HG03558 (cell line): ENCODE measurements at regions not wholly inside any gene's neighbourhood (a gene's known extent, or its start where the extent isn't known, plus 50 kb on each side); places are given as distances from the start of the nearest gene placed in this dataset.

Experiments used
- ATAC-seq: cut with Tn5 transposase; IDR thresholded peaks from one replicate; pipeline ENCODE4 v1.9.1; 2021; ENCODE audit warnings: moderate number of reproducible peaks; ENCODE audit not compliant: unreplicated experiment; ENCODE audit errors: extremely low read depth

- ATAC-seq = no peak
Measured at GRCh38 chr1:239999170-239999569, 92.5 kb upstream of the FMN2 start.

DNA sequence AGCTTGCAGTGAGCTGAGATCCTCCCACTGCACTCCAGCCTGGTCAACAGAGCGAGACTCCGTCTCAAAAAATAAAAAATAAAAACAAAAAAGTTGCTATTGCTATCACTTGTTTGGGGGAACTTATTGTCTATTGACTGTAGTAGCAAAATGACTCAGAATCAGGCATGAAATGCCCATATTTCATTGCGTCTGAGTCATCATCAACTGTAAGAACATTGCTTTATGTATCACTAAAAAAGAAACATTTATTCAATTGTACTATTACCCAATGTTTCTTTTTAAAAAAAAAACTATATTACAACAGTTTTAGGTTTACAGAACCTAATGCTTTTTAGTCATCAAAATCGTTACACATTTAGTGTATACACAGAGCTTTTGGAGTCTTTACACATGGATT, 91.0 kb upstream of the FMN2 start:
- ATAC-seq = no peak

DNA sequence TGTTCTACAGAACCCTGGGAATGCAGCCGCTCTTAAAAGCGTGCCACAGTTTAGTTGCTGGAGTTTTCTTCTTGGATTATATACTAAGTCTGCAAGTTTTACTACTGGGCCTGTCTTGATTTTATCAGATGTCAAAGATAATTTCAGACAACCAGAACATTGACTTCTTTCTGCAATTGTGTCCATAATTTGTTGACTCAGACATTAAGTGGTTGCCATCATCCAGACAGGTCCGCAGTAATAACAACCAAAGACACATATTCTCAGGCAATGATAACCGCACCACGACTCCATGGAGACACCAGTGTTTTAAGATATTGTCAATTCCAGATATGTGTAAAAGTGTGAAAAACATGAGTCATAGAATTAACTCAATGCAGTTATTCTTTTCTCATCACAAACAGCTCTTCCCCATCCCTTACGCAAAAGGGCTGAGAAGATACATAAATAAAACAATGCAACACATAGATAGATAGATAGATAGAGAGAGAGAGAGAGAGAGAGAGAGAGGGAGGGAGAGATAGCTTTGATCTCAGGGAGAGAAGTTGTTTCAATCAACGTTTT, 90.4 kb upstream of the FMN2 start:
- ATAC-seq = no peak

- no peak for ATAC-seq
Measured at GRCh38 chr1:240004086-240004749, 87.5 kb upstream of the FMN2 start.

DNA sequence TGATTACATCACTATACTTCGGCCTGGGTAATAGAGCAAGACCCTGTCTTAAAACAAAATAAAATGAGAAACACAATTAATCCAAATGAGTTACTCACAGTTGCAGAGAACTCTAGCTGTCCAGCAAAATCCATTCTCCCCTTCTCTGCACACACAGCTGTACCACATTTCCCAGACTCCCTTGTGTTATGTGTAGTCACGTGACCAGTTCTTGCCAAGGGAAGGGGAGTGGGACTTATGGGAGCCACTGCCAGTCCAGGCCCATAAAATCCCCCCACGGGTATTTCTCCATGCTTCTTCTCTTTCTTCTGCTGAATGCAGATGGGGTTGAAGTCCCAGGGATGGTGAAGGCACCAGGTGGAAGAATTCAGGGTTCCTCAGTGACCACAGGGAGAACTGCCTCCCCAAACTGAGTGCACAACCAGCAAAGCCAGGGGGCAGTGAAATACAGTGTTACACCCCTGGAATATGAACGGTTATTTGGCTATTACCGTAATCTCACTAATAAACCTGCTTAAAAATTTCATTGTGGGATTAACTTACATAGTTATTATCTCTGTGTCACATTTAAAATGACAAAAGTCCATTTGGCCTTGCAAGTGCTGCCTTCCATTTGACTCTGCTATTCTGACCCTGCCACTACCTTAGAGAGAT, 85.6 kb upstream of the FMN2 start:
- ATAC-seq = no peak

DNA sequence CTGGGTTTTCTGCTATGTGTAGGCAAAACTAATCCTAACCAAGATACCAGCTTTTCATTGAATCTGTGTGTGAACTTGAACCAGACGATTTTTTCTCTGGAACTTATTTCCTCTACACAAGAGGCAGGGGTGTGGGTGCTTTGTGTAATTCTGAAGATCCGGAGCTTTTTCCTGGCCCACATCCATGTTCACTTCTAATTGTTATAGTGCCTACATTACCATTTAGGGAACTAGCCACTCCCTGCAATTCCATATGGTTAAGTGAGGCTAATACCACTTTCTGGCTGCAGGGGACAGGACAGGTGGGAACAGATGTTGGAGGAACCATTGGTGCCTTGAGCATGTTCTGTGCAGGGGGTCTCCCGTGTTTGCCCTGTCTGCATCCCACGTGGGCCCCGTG, 83.4 kb upstream of the FMN2 start:
- no peak for ATAC-seq

GRCh38 chr1:240014051-240014450, 77.6 kb upstream of the FMN2 start:
- ATAC-seq = no peak

DNA sequence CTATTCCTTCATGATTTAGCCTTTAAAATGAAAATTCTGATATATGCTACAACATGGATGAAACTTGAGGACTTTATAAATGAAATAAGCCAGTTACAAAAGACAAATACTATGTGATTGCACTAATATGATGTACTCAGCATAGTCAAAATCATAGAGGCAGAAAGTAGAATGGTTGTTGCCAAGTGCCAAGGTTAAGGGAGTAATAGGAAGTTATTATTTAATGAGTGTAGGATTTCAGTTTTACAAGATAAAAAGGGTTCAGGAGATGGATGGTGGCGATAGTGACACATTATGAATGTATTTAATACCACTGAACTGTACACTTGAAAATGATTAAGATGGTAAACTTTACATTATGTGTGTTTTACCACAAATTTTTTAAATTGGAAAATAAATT, 73.1 kb upstream of the FMN2 start:
- no peak for ATAC-seq

- no peak for ATAC-seq
Measured at GRCh38 chr1:240019524-240019923, 72.2 kb upstream of the FMN2 start.

DNA sequence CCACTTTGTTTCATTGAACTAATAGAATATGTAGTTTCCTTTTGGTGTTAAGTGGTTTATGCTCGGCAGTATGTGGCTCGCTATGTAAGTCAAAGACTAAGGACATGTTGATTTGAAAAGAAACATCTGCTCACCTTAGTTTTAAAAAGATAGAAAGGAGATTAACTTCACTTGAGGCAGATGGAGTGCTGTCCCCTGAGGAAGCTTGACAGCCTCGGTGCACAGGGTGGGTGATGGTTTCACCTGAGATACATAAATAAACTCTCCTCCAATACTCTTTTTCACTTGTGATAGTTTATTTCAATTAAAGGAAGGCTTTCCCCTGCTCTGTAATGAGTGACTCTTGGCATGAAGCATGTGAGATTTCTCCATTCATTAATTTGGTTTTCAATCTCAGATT, 70.8 kb upstream of the FMN2 start:
- no peak for ATAC-seq

GRCh38 chr1:240021709-240022108, 70.0 kb upstream of the FMN2 start:
- no peak for ATAC-seq

DNA sequence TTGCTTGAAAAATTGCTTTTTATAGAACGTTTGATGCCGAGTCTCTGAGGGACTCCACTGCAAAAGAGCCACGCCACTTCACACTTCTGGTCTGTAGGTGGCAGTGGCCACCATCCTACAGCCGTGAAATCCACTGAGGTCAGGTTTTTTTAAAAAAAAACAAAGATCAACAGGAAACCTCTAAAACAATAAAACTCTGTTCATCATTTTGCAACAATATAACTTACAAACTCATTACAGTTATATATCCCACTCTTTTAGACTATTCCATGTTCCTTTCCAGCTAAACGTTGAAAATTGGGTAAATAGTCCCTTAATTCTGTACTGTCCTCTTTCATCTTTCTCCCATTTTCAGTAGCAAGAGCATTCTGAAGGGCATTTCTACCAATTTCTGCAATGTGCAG, 64.6 kb upstream of the FMN2 start:
- no peak for ATAC-seq

- ATAC-seq = no peak
Measured at GRCh38 chr1:240029418-240029817, 62.3 kb upstream of the FMN2 start.

GRCh38 chr1:240030236-240030635, 61.4 kb upstream of the FMN2 start:
- no peak for ATAC-seq

DNA sequence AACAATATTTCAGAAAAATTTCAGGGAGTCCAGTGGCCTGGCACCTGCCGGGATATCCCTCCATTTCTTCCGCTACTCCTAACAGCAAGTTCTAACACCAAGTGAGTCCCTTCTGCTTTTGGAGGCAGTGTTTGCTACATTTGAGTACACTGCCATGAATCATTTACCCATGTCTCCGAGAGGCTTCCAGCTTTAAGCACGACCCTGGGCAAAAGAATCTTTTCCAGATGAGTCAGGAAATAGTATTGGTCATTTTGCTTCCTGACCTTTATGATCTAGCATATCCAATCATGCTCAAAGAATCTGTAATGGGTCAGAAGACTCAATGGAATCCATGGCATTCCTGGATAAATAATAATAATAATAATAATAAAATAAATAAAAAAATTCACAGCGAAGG, 60.7 kb upstream of the FMN2 start:
- ATAC-seq = no peak

DNA sequence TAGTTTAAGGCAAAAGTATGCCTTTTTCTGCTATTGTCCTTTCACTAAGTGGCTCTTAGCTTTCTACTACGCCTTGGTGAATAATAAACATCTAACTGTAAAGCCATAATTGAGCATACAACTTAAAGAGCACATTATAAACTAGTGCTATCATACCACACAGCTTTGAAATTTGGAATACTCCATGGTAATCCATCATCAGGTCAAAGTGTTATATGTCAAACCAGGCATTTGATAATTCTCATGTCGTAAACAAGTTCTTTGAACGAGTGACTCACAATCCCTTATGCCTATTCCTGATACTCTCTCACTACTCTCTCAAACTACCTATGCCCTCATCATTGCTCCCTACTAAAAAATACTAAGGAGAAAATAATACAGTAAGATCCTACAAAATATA, 60.3 kb upstream of the FMN2 start:
- ATAC-seq = no peak

DNA sequence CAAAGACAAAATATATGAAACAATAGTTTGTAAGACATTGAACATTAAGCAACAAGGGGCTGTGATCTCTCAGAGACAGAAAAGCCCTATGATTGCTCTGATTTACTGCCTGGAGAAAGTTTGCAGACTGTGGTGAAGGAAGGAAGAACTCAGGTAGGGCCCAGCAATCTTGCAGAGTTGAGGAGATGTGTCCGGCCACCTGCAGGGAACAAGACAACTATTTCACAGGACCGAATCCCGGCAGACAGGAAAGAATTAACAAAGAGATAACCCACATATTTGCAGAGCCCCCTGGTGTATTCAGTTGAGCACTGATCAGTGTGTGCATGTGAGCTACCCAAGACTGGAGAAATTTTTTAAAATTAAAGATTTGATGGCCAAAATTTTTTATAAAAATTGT, 58.3 kb upstream of the FMN2 start:
- ATAC-seq = no peak

DNA sequence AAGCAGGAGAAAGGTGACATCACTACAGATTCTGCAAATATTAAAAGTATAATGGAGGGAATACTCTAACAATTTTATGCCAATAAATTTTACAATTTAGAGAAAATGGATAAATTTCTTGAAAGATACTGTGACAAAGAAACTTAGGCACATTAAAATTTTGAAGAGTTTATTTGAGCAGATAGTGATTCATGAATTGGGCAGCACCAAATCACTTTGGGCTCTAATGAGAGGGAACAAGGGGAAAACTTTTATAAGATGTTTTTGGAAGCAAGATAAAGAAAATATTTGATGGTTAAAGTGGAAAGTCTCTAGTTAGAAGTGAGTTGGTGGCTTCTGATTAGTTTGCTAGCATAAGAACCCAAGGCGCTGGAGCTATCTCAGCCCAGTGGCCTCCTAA, 55.2 kb upstream of the FMN2 start:
- ATAC-seq = no peak
